ENCODE measurements at regions not wholly inside any gene's neighbourhood (a gene's known extent, or its start where the extent isn't known, plus 50 kb on each side); places are given as distances from the start of the nearest gene placed in this dataset.

GRCh38 chr2:43054367-43054766, 172.0 kb downstream of the ZFP36L2 start:
- no peak for FAIRE-seq
- ATAC-seq: no peak
- H3K4me1 ChIP-seq (ENCODE audit: control insufficient read depth, insufficient read depth, low read length): peaks cover 9% of the 10 kb centered on the region
- no TSS peak for BruUV-seq (replicated peaks)
- no peak overlapping the region for H3K9ac ChIP-seq (ENCODE audit: control insufficient read depth, insufficient read depth, low read length)
- H3K27ac ChIP-seq (ENCODE audit: control insufficient read depth, insufficient read depth): no peak overlapping the region
- H3K79me2 ChIP-seq (ENCODE audit: control insufficient read depth, insufficient read depth, low read length): no peaks in the 10 kb centered on the region
- no peaks in the 10 kb centered on the region; a peak in 1 of 4 replicates for H3K27me3 ChIP-seq (replicated peaks in 1 of 2; ENCODE audit: control insufficient read depth in 2 of 2, insufficient read depth in 2 of 2, low read length in 1 of 2)
- H3K9me3 ChIP-seq (replicated peaks; ENCODE audit: control insufficient read depth, insufficient read depth, low read length): no peaks in the 10 kb centered on the region
- intact Hi-C loops (cut with micrococcal nuclease; ENCODE audit: unreplicated experiment): no loop called here
- ChIA-PET CTCF (no interaction called here), RAD21 (ENCODE audit: unreplicated experiment) (no interaction called here), POLR2A (no interaction called here), SMC1A (ENCODE audit: uncharacterized antibody, unreplicated experiment) (no interaction called here)
- H4K20me1 ChIP-seq (ENCODE audit: control insufficient read depth, insufficient read depth): no peaks in the 10 kb centered on the region; the same call in 1 of the 2 replicates
- H3K36me3 ChIP-seq (ENCODE audit: control insufficient read depth in 2 of 2, insufficient read depth in 2 of 2, low read length in 1 of 2): no peaks in the 10 kb centered on the region
- in situ Hi-C loops (cut with MboI): no loop called here
- TF ChIP-seq CBX5 (IDR thresholded peaks at IDR 0.05; ENCODE audit: low read depth) (no peak), SUZ12 (IDR thresholded peaks at IDR 0.05; ENCODE audit: unreplicated experiment) (no peak), MXI1 (IDR thresholded peaks at IDR 0.05; ENCODE audit: low read depth, low read length) (no peak), IRF5 (IDR thresholded peaks at IDR 0.05; ENCODE audit: borderline replicate concordance) (no peak), TCF12 (IDR thresholded peaks at IDR 0.05; ENCODE audit: low read depth, low read length) (no peak), ATF7 (IDR thresholded peaks at IDR 0.05; ENCODE audit: low read depth) (no peak), YY1 (IDR thresholded peaks at IDR 0.05; ENCODE audit: low read depth, low read length) (no peak), E2F4 (IDR thresholded peaks at IDR 0.05; ENCODE audit: low read depth, low read length) (no peak), FOXM1 (IDR thresholded peaks at IDR 0.05; ENCODE audit: low read depth, low read length) (no peak)
- no peak for DNase-seq (ENCODE audit: low read depth, low spot score)
- WGBS (ENCODE audit: insufficient coverage, insufficient replicate concordance, low lambda C conversion rate, missing lambda C conversion rate): 24% methylated on average over 7 of the region's 7 CpGs
- H3K4me3 ChIP-seq: no peak overlapping the region
- no peak overlapping the region for H2AFZ ChIP-seq (ENCODE audit: control insufficient read depth, low read depth, low read length)
- H3K4me2 ChIP-seq (ENCODE audit: control insufficient read depth, insufficient read depth): no peak overlapping the region
